GM23338 (cell line): ENCODE measurements at regions not wholly inside any gene's neighbourhood (a gene's known extent, or its start where the extent isn't known, plus 50 kb on each side); places are given as distances from the start of the nearest gene placed in this dataset.

ENCODE experiments used
- ATAC-seq: fragments of 200-7000 bp; cut with Tn5 transposase; 3 replicates; pipeline ENCODE4 v1.9.1; 2020
- DNase-seq: peaks from one replicate; pipeline ENCODE4 v3.0.0-alpha.2; 2015; ENCODE audit warnings: low spot score
- H2AFZ ChIP-seq: fragments of 200-600 bp; sonication (generic); 2 replicates; pipeline ENCODE4 v1.8.0; 2016; ENCODE audit warnings: antibody characterized with exemption, mild to moderate bottlenecking, moderate library complexity
- H3F3A ChIP-seq: fragments of 200-600 bp; sonication (generic); replicated peaks from 2 replicates; pipeline ENCODE4 v1.8.0; 2017; ENCODE audit warnings: antibody characterized with exemption, mixed run types, low read depth
- H3K27ac ChIP-seq: fragments of 200-600 bp; sonication (generic); 2 replicates; pipeline ENCODE4 v1.6.1; 2016; ENCODE audit warnings: low read depth
- H3K27me3 ChIP-seq: fragments of 200-600 bp; sonication (generic); 2 replicates; pipeline ENCODE4 v1.8.0; 2016; ENCODE audit warnings: mild to moderate bottlenecking, mixed run types, moderate library complexity; ENCODE audit not compliant: insufficient read depth
- H3K36me3 ChIP-seq: fragments of 200-600 bp; sonication (generic); 2 replicates; pipeline ENCODE4 v1.8.0; 2016; ENCODE audit warnings: mild to moderate bottlenecking; ENCODE audit not compliant: insufficient read depth
- H3K4me1 ChIP-seq: fragments of 200-600 bp; sonication (generic); 2 replicates; pipeline ENCODE4 v1.8.0; 2016; ENCODE audit warnings: mild to moderate bottlenecking, moderate library complexity; ENCODE audit not compliant: insufficient read depth
- H3K4me2 ChIP-seq: fragments of 200-600 bp; sonication (generic); 2 replicates; pipeline ENCODE4 v1.7.1; 2017; ENCODE audit warnings: mixed run types
- H3K4me3 ChIP-seq: fragments of 200-600 bp; sonication (generic); 2 replicates; pipeline ENCODE4 v1.6.1; 2016; ENCODE audit warnings: mixed run types
- H3K79me2 ChIP-seq: fragments of 200-600 bp; sonication (generic); replicated peaks from 2 replicates; pipeline ENCODE4 v1.8.0; 2017; ENCODE audit warnings: mild to moderate bottlenecking; ENCODE audit not compliant: insufficient read depth
- H3K9me2 ChIP-seq: fragments of 200-600 bp; sonication (generic); 2 replicates; pipeline ENCODE4 v1.8.0; 2017; ENCODE audit not compliant: insufficient read depth
- H4K20me1 ChIP-seq: fragments of 200-600 bp; sonication (generic); replicated peaks from 2 replicates; pipeline ENCODE4 v1.8.0; 2017; ENCODE audit warnings: mild to moderate bottlenecking; ENCODE audit not compliant: insufficient read depth
- H3K27ac Mint-ChIP-seq: 2 replicates; pipeline ENCODE4 v1.8.0; 2020; ENCODE audit warnings: inconsistent platforms, mild to moderate bottlenecking, moderate library complexity, mixed read lengths
- H3K27me3 Mint-ChIP-seq: 3 replicates; pipeline ENCODE4 v1.8.0; 2022; ENCODE audit warnings: low read depth, mild to moderate bottlenecking, moderate library complexity, mixed read lengths, inconsistent platforms; ENCODE audit not compliant: insufficient read depth, poor library complexity
- H3K36me3 Mint-ChIP-seq: 3 replicates; pipeline ENCODE4 v1.8.0; 2021; ENCODE audit warnings: low read depth, mild to moderate bottlenecking, inconsistent platforms, moderate library complexity, mixed read lengths
- H3K4me1 Mint-ChIP-seq: 3 replicates; pipeline ENCODE4 v1.8.0; 2020; ENCODE audit warnings: mild to moderate bottlenecking, inconsistent platforms, mixed read lengths
- H3K4me3 Mint-ChIP-seq: 3 replicates; pipeline ENCODE4 v1.8.0; 2021; ENCODE audit warnings: moderate library complexity, mild to moderate bottlenecking, inconsistent platforms, mixed read lengths
- H3K9me3 Mint-ChIP-seq: 3 replicates; pipeline ENCODE4 v1.8.0; 2020; ENCODE audit warnings: moderate library complexity, mild to moderate bottlenecking, inconsistent platforms, mixed read lengths
- CREB1 ChIP-seq: fragments of 250-450 bp; sonication (Bioruptor Pico); IDR thresholded peaks from 2 replicates; pipeline ENCODE4 v1.5.0; 2020; ENCODE audit warnings: low read depth, mild to moderate bottlenecking, moderate library complexity
- ETS1 ChIP-seq: IDR thresholded peaks from 2 replicates; pipeline ENCODE4 v1.6.1; 2016; ENCODE audit warnings: antibody characterized with exemption
- EZH2 ChIP-seq: fragments of 200-600 bp; sonication (generic); IDR thresholded peaks from one replicate; pipeline ENCODE4 v1.8.0; 2017; ENCODE audit warnings: antibody characterized with exemption, mild to moderate bottlenecking, low read depth; ENCODE audit not compliant: unreplicated experiment
- EZH2phosphoT487 ChIP-seq: fragments of 200-600 bp; sonication (generic); IDR thresholded peaks from one replicate; pipeline ENCODE4 v1.8.1; 2018; ENCODE audit warnings: antibody characterized with exemption; ENCODE audit not compliant: unreplicated experiment
- NANOG ChIP-seq: IDR thresholded peaks from 2 replicates; pipeline ENCODE4 v1.6.1; 2016; ENCODE audit warnings: antibody characterized with exemption, borderline replicate concordance
- REST ChIP-seq: IDR thresholded peaks from one replicate; pipeline ENCODE4 v1.6.1; 2018; ENCODE audit warnings: antibody characterized with exemption; ENCODE audit not compliant: unreplicated experiment
- ZNF462 ChIP-seq: fragments of 250-450 bp; sonication (Bioruptor Pico); IDR thresholded peaks from 2 replicates; pipeline ENCODE4 v1.5.0; 2020; ENCODE audit warnings: mild to moderate bottlenecking, moderate library complexity

GRCh38 chr16:79870016-79870886 lies 269.7 kb upstream of the MAF start (continued):
- TF ChIP-seq ETS1 (no peak), EZH2 (no peak)

GRCh38 chr16:79869304-79870015 lies 268.9 kb upstream of the MAF start:
- Histone ChIP-seq H3F3A (no peaks in the 10 kb centered on the region), H3K4me3 (no peak overlapping the region), H3K9me2 (peaks cover 22% of the 10 kb centered on the region), H2AFZ (no peak overlapping the region), H3K79me2 (no peaks in the 10 kb centered on the region), H3K27ac (no peak overlapping the region), H3K4me2 (no peak overlapping the region), H4K20me1 (no peaks in the 10 kb centered on the region), H3K27me3 (no peaks in the 10 kb centered on the region), H3K4me1 (no peaks in the 10 kb centered on the region), H3K36me3 (no peaks in the 10 kb centered on the region)
- ATAC-seq, result no peak
- Mint-ChIP-seq H3K4me3 (no peak overlapping the region), H3K36me3 (no peaks in the 10 kb centered on the region), H3K9me3 (no peaks in the 10 kb centered on the region), H3K27me3 (peaks cover 2% of the 10 kb centered on the region), H3K27ac (no peak overlapping the region), H3K4me1 (no peaks in the 10 kb centered on the region)
- TF ChIP-seq CREB1 (CRISPR knock-in tag) (no peak), NANOG (no peak), REST (no peak), EZH2phosphoT487 (no peak), ETS1 (no peak), ZNF462 (CRISPR knock-in tag) (no peak)
- DNase-seq, result no peak
